SK-N-SH (cell line): ENCODE measurements at regions not wholly inside any gene's neighbourhood (a gene's known extent, or its start where the extent isn't known, plus 50 kb on each side); places are given as distances from the start of the nearest gene placed in this dataset.

ENCODE experiments used
- CTCF ChIA-PET: fragments of 300-600, 350-600 bp; formaldehyde crosslinking; extraction: SDS; loops from one replicate; lab custom pipeline; 2021; lab: Yijun Ruan, JAX
- POLR2A ChIA-PET: fragments of 350-600 bp; sonication (Branson Sonifier 250); formaldehyde crosslinking; extraction: SDS; loops from one replicate; lab custom pipeline; 2020; ENCODE audit warnings: antibody characterized with exemption, inconsistent platforms; lab: Yijun Ruan, JAX
- DNase-seq: peaks from one replicate; pipeline ENCODE4 v3.0.0; 2012
- H2AFZ ChIP-seq: fragments of 200-600 bp; sonication (generic); 2 replicates; pipeline ENCODE4 v1.8.1; 2016; ENCODE audit warnings: antibody characterized with exemption, mild to moderate bottlenecking, low read depth
- H3F3A ChIP-seq: fragments of 200-600 bp; sonication (generic); replicated peaks from 2 replicates; pipeline ENCODE3; 2016; ENCODE audit warnings: antibody characterized with exemption, mild to moderate bottlenecking; ENCODE audit not compliant: insufficient read depth
- H3K27ac ChIP-seq, 2 experiments: fragments of 200-500 bp in 1 of 2; fragments of 200-600 bp in 1 of 2; sonication (Bioruptor generic) in 1 of 2; sonication (generic), shearing (Covaris generic) in 1 of 2; 2 replicates each; pipeline versions ENCODE4 v1.5.1 to v1.6.1; 2014 to 2016; ENCODE audit warnings: low read depth in 2 of 2, inconsistent platforms in 1 of 2, low read length in 1 of 2, mild to moderate bottlenecking in 1 of 2, mixed read lengths in 1 of 2
- H3K27me3 ChIP-seq: fragments of 200-600 bp; sonication (generic), shearing (Covaris generic); 2 replicates; pipeline ENCODE4 v1.6.1; 2016; ENCODE audit warnings: mixed run types; ENCODE audit not compliant: insufficient read depth
- H3K36me3 ChIP-seq, 2 experiments: fragments of 200-500 bp in 1 of 2; fragments of 200-600 bp in 1 of 2; sonication (Bioruptor generic) in 1 of 2; sonication (generic) in 1 of 2; replicated peaks in 1 of 2; 2 replicates each; pipeline versions ENCODE3 to v1.5.1; 2014 to 2016; ENCODE audit warnings: low read length in 1 of 2, mild to moderate bottlenecking in 1 of 2; ENCODE audit not compliant: insufficient read depth in 2 of 2, control insufficient read depth in 1 of 2
- H3K4me1 ChIP-seq, 2 experiments: fragments of 200-500 bp in 1 of 2; fragments of 200-600 bp in 1 of 2; sonication (Bioruptor generic) in 1 of 2; sonication (generic), shearing (Covaris generic) in 1 of 2; 2 replicates each; pipeline versions ENCODE4 v1.5.1 to v1.6.1; 2014 to 2016; ENCODE audit warnings: low read depth in 1 of 2, low read length in 1 of 2, mixed run types in 1 of 2; ENCODE audit not compliant: insufficient read depth in 2 of 2, control insufficient read depth in 1 of 2
- H3K4me2 ChIP-seq: fragments of 200-600 bp; sonication (generic), shearing (Covaris generic); 2 replicates; pipeline ENCODE4 v1.6.1; 2017; ENCODE audit warnings: mixed run types
- H3K4me3 ChIP-seq, 2 experiments: fragments of 200-500 bp in 1 of 2; fragments of 200-600 bp in 1 of 2; sonication (Bioruptor generic) in 1 of 2; sonication (generic), shearing (Covaris generic) in 1 of 2; 2 replicates each; pipeline versions ENCODE4 v1.5.1 to v1.8.1; 2014 to 2016; ENCODE audit warnings: low read depth in 2 of 2, inconsistent platforms in 1 of 2, low read length in 1 of 2, mild to moderate bottlenecking in 1 of 2, mixed read lengths in 1 of 2, moderate library complexity in 1 of 2
- H3K79me2 ChIP-seq: fragments of 200-600 bp; sonication (generic); 2 replicates; pipeline ENCODE4 v1.8.1; 2017; ENCODE audit warnings: mild to moderate bottlenecking; ENCODE audit not compliant: insufficient read depth
- H3K9ac ChIP-seq: fragments of 200-600 bp; sonication (generic); 2 replicates; pipeline ENCODE4 v1.6.1; 2017; ENCODE audit warnings: mixed run types
- H3K9me2 ChIP-seq: fragments of 200-600 bp; sonication (generic); 2 replicates; pipeline ENCODE4 v1.6.1; 2017; ENCODE audit warnings: mixed run types
- H3K9me3 ChIP-seq: fragments of 200-600 bp; sonication (generic); 2 replicates; pipeline ENCODE4 v1.6.1; 2017; ENCODE audit warnings: mixed run types, mild to moderate bottlenecking, moderate library complexity
- H4K20me1 ChIP-seq: fragments of 200-600 bp; sonication (generic); 2 replicates; pipeline ENCODE4 v1.6.1; 2017; ENCODE audit warnings: mild to moderate bottlenecking, mixed run types; ENCODE audit not compliant: insufficient read depth
- CHD2 ChIP-seq: fragments of 150-350 bp; IDR thresholded peaks from 2 replicates; pipeline ENCODE4 v1.6.1; 2018; ENCODE audit warnings: low read length; ENCODE audit not compliant: partially characterized antibody
- ELF1 ChIP-seq: IDR thresholded peaks from 2 replicates; pipeline ENCODE4 v1.4.0; 2012
- EP300 ChIP-seq, 2 experiments: IDR thresholded peaks; 2 replicates each; pipeline versions ENCODE4 v1.4.0 to v1.6.1; 2012; ENCODE audit warnings: borderline replicate concordance in 1 of 2, low read depth in 1 of 2, low read length in 1 of 2
- FOSL2 ChIP-seq: IDR thresholded peaks from 2 replicates; pipeline ENCODE4 v1.4.0; 2012; ENCODE audit warnings: low read depth, mild to moderate bottlenecking, moderate library complexity, borderline replicate concordance
- FOXJ3 ChIP-seq: sonication (generic); formaldehyde crosslinking; IDR thresholded peaks from 2 replicates; pipeline ENCODE4 v1.5.1; 2020; ENCODE audit warnings: mild to moderate bottlenecking, missing genetic modification reagents
- FOXM1 ChIP-seq: IDR thresholded peaks from 2 replicates; pipeline ENCODE4 v1.4.0; 2012; ENCODE audit warnings: low read depth, mild to moderate bottlenecking
- GATA2 ChIP-seq: sonication (generic); formaldehyde crosslinking; IDR thresholded peaks from 2 replicates; pipeline ENCODE4 v1.5.0; 2020; ENCODE audit warnings: mild to moderate bottlenecking, missing genetic modification reagents
- MEF2A ChIP-seq: IDR thresholded peaks from 2 replicates; pipeline ENCODE4 v1.4.0; 2012; ENCODE audit warnings: low read depth, borderline replicate concordance
- MXI1 ChIP-seq: IDR thresholded peaks from 2 replicates; pipeline ENCODE4 v1.6.1; 2012; ENCODE audit warnings: mild to moderate bottlenecking, low read depth, low read length, improper control_type of control experiment
- POLR2AphosphoS5 ChIP-seq: IDR thresholded peaks from 2 replicates; pipeline ENCODE4 v1.6.1; 2012; ENCODE audit warnings: low read depth, low read length
- REST ChIP-seq: IDR thresholded peaks from 2 replicates; pipeline ENCODE4 v1.6.1; 2012; ENCODE audit warnings: mild to moderate bottlenecking, low read depth, low read length, moderate library complexity
- TAF1 ChIP-seq: IDR thresholded peaks from 2 replicates; pipeline ENCODE4 v1.6.1; 2012; ENCODE audit warnings: low read depth, mild to moderate bottlenecking, low read length, moderate library complexity, borderline replicate concordance
- USF2 ChIP-seq: fragments of 150-350 bp; IDR thresholded peaks from 2 replicates; pipeline ENCODE4 v1.6.1; 2017; ENCODE audit warnings: antibody characterized with exemption, low read length, low read depth, borderline replicate concordance
- YY1 ChIP-seq: IDR thresholded peaks from 2 replicates; pipeline ENCODE4 v1.4.0; 2012; ENCODE audit warnings: low read depth, mild to moderate bottlenecking
- WGBS: methylation state at CpG from one replicate; pipeline ENCODE4 v1.1.6; 2017; ENCODE audit warnings: low lambda C conversion rate; 5-methylcytosine and 5-hydroxymethylcytosine counted together
- TF ChIP-seq, protein P1 (sequence below): IDR thresholded peaks from 2 replicates; pipeline ENCODE4 v1.4.0; 2012; ENCODE audit warnings: low read depth, borderline replicate concordance
- TF ChIP-seq, protein P2 (sequence below): fragments of 150-350 bp; IDR thresholded peaks from 2 replicates; pipeline ENCODE4 v1.6.1; 2016; ENCODE audit warnings: mild to moderate bottlenecking, low read depth, low read length
- TF ChIP-seq, protein P3 (sequence below): IDR thresholded peaks from 2 replicates; pipeline ENCODE4 v1.4.0; 2012; ENCODE audit warnings: low read depth, borderline replicate concordance

DNA sequence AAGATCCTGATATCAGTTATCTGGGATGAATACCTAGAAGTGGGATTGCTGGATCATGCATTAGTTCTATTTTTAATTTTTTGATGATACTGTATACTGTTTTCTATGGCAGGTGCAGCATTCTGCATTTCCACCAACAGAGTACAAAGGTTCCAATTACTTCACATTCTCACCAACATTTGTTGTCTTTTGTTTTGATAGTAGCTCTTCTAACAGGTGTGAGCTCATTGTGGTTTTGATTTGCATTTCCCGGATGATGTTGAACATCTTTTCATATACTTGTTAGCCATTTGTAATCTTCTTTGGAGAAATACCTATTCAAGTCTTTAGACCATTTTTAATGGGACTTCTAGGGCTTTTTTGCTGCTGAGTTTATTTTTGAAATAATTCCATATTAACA is 139.2 kb upstream of the AMOT start:
- Histone ChIP-seq H2AFZ (no peak overlapping the region), H3K79me2 (no peaks in the 10 kb centered on the region), H3K27me3 (no peaks in the 10 kb centered on the region), H3K9ac (no peak overlapping the region), H3K4me1 (no peaks in the 10 kb centered on the region), H3F3A (no peaks in the 10 kb centered on the region)
- TF ChIP-seq REST (no peak), FOSL2 (no peak), CHD2 (no peak), USF2 (no peak), MEF2A (no peak), GATA2 (CRISPR knock-in tag) (no peak), FOXM1 (no peak), FOXJ3 (CRISPR knock-in tag) (no peak), MXI1 (no peak), ELF1 (no peak), POLR2AphosphoS5 (no peak), TAF1 (no peak), YY1 (no peak), EP300 (IDR thresholded peaks at IDR 0.05; ENCODE audit: borderline replicate concordance in 1 of 2, low read depth in 1 of 2, low read length in 1 of 2) (no peak)
- TF ChIP-seq, protein P1, sequence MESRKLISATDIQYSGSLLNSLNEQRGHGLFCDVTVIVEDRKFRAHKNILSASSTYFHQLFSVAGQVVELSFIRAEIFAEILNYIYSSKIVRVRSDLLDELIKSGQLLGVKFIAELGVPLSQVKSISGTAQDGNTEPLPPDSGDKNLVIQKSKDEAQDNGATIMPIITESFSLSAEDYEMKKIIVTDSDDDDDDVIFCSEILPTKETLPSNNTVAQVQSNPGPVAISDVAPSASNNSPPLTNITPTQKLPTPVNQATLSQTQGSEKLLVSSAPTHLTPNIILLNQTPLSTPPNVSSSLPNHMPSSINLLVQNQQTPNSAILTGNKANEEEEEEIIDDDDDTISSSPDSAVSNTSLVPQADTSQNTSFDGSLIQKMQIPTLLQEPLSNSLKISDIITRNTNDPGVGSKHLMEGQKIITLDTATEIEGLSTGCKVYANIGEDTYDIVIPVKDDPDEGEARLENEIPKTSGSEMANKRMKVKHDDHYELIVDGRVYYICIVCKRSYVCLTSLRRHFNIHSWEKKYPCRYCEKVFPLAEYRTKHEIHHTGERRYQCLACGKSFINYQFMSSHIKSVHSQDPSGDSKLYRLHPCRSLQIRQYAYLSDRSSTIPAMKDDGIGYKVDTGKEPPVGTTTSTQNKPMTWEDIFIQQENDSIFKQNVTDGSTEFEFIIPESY, result no peak
- TF ChIP-seq, protein P2, sequence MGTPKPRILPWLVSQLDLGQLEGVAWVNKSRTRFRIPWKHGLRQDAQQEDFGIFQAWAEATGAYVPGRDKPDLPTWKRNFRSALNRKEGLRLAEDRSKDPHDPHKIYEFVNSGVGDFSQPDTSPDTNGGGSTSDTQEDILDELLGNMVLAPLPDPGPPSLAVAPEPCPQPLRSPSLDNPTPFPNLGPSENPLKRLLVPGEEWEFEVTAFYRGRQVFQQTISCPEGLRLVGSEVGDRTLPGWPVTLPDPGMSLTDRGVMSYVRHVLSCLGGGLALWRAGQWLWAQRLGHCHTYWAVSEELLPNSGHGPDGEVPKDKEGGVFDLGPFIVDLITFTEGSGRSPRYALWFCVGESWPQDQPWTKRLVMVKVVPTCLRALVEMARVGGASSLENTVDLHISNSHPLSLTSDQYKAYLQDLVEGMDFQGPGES, result no peak
- TF ChIP-seq, protein P3, sequence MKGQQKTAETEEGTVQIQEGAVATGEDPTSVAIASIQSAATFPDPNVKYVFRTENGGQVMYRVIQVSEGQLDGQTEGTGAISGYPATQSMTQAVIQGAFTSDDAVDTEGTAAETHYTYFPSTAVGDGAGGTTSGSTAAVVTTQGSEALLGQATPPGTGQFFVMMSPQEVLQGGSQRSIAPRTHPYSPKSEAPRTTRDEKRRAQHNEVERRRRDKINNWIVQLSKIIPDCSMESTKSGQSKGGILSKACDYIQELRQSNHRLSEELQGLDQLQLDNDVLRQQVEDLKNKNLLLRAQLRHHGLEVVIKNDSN, result no peak
- TF ChIP-seq, all 33 proteins: peak for 0
- H3K27ac ChIP-seq, result no peak overlapping the region
- POLR2A ChIA-PET, result no interaction called here
- CTCF ChIA-PET, result no interaction called here
- H3K4me3 ChIP-seq, result no peak overlapping the region
- no peaks in the 10 kb centered on the region for H3K9me2 ChIP-seq
- no peaks in the 10 kb centered on the region for H4K20me1 ChIP-seq
- H3K4me2 ChIP-seq, result no peak overlapping the region
- no peaks in the 10 kb centered on the region for H3K9me3 ChIP-seq
- 31% methylated on average over 1 of the region's 1 CpG for WGBS
- no peaks in the 10 kb centered on the region for H3K36me3 ChIP-seq
- DNase-seq, result no peak
